Caco-2 (cell line): ENCODE measurements at regions not wholly inside any gene's neighbourhood (a gene's known extent, or its start where the extent isn't known, plus 50 kb on each side); places are given as distances from the start of the nearest gene placed in this dataset.
"Not testable (repeated sequence)": the region's sequence is repeated elsewhere in the genome, so short reads cannot be mapped to it uniquely, and the experiment has no call there.

Experiments used
- BruUV-seq: library from RNA; stranded (reverse); fragments of 400-500 nt; replicated peaks from 2 replicates; lab custom pipeline; 2021; lab: Mats Ljungman, UMichigan
- CTCF ChIA-PET: fragments of 300-600 bp; sonication (Branson Sonifier 250); formaldehyde crosslinking; loops from one replicate; lab custom pipeline; 2022; ENCODE audit warnings: antibody characterized with exemption; lab: Charles Lee
- POLR2A ChIA-PET: fragments of 300-600 bp; sonication (Branson Sonifier 250); formaldehyde crosslinking; loops from one replicate; lab custom pipeline; 2022; ENCODE audit warnings: antibody characterized with exemption; lab: Charles Lee
- DNase-seq, 2 experiments: peaks; one replicate each; pipeline versions ENCODE4 v3.0.0 to v3.0.0-alpha.2; 2020 to 2022
- H3K27me3 ChIP-seq: replicated peaks from 2 replicates; pipeline ENCODE4 v1.6.0; 2011; ENCODE audit warnings: low read length; ENCODE audit not compliant: control insufficient read depth, insufficient read depth
- H3K36me3 ChIP-seq: 2 replicates; pipeline ENCODE4 v1.5.1; 2011; ENCODE audit warnings: low read length; ENCODE audit not compliant: control insufficient read depth, insufficient read depth
- H3K4me1 ChIP-seq: fragments of 250-450 bp; sonication (Bioruptor Pico); 2 replicates; pipeline ENCODE4 v1.5.1; 2020; ENCODE audit warnings: mild to moderate bottlenecking
- H3K4me3 ChIP-seq: 2 replicates; pipeline ENCODE4 v1.5.1; 2011; ENCODE audit warnings: low read depth, mild to moderate bottlenecking, control low read depth, low read length
- H3K9me3 ChIP-seq: fragments of 250-450 bp; sonication (Bioruptor Pico); 2 replicates; pipeline ENCODE4 v1.5.1; 2020; ENCODE audit warnings: mild to moderate bottlenecking, moderate library complexity
- H3K27ac Mint-ChIP-seq: one replicate; pipeline ENCODE4 v1.8.0; 2022; ENCODE audit warnings: mixed read lengths; ENCODE audit not compliant: unreplicated experiment
- H3K27me3 Mint-ChIP-seq: one replicate; pipeline ENCODE4 v1.8.0; 2022; ENCODE audit warnings: mixed read lengths; ENCODE audit not compliant: insufficient read depth, unreplicated experiment
- H3K36me3 Mint-ChIP-seq: one replicate; pipeline ENCODE4 v1.8.0; 2022; ENCODE audit warnings: mild to moderate bottlenecking, mixed read lengths; ENCODE audit not compliant: insufficient read depth, unreplicated experiment
- H3K4me1 Mint-ChIP-seq: one replicate; pipeline ENCODE4 v1.8.0; 2022; ENCODE audit warnings: low read depth, mixed read lengths; ENCODE audit not compliant: unreplicated experiment
- H3K4me3 Mint-ChIP-seq: one replicate; pipeline ENCODE4 v1.8.0; 2022; ENCODE audit warnings: mild to moderate bottlenecking, moderate library complexity, mixed read lengths; ENCODE audit not compliant: unreplicated experiment
- H3K9me3 Mint-ChIP-seq: one replicate; pipeline ENCODE4 v1.8.0; 2022; ENCODE audit warnings: mixed read lengths; ENCODE audit not compliant: unreplicated experiment
- intact Hi-C: fragments of 100-400 bp; cut with micrococcal nuclease; formaldehyde crosslinking; loops from one replicate; pipeline ENCODE4 v1.10.0; 2022; ENCODE audit not compliant: unreplicated experiment
- TF ChIP-seq, protein P1 (sequence below), 2 experiments: fragments of 200-600 bp in 1 of 2; IDR thresholded peaks; 1 replicate in 1 of 2; 2 replicates in 1 of 2; pipeline versions ENCODE4 v1.5.1 to v1.8.0; 2011 to 2022; ENCODE audit warnings: antibody characterized with exemption in 1 of 2, control low read depth in 1 of 2, inconsistent platforms in 1 of 2, low read depth in 1 of 2, low read length in 1 of 2, mild to moderate bottlenecking in 1 of 2, moderate library complexity in 1 of 2; ENCODE audit not compliant: insufficient read depth in 1 of 2, severe bottlenecking in 1 of 2, unreplicated experiment in 1 of 2

GRCh38 chr10:45160271-45160670 is 155.1 kb downstream of the OR13A1 start:
- Histone ChIP-seq H3K4me1 (no peaks in the 10 kb centered on the region), H3K36me3 (no peaks in the 10 kb centered on the region), H3K4me3 (no peak overlapping the region), H3K27me3 (no peaks in the 10 kb centered on the region), H3K9me3 (no peaks in the 10 kb centered on the region)
- H3K9me3 Mint-ChIP-seq: no peaks in the 10 kb centered on the region
- H3K36me3 Mint-ChIP-seq: no peaks in the 10 kb centered on the region
- H3K4me1 Mint-ChIP-seq: no peaks in the 10 kb centered on the region
- H3K27ac Mint-ChIP-seq: no peak overlapping the region
- H3K27me3 Mint-ChIP-seq: peaks cover 22% of the 10 kb centered on the region
- BruUV-seq: no TSS peak
- no peak overlapping the region for H3K4me3 Mint-ChIP-seq
- intact Hi-C loops: no loop called here
- POLR2A ChIA-PET: no interaction called here
- no peak for DNase-seq
- TF ChIP-seq, protein P1, sequence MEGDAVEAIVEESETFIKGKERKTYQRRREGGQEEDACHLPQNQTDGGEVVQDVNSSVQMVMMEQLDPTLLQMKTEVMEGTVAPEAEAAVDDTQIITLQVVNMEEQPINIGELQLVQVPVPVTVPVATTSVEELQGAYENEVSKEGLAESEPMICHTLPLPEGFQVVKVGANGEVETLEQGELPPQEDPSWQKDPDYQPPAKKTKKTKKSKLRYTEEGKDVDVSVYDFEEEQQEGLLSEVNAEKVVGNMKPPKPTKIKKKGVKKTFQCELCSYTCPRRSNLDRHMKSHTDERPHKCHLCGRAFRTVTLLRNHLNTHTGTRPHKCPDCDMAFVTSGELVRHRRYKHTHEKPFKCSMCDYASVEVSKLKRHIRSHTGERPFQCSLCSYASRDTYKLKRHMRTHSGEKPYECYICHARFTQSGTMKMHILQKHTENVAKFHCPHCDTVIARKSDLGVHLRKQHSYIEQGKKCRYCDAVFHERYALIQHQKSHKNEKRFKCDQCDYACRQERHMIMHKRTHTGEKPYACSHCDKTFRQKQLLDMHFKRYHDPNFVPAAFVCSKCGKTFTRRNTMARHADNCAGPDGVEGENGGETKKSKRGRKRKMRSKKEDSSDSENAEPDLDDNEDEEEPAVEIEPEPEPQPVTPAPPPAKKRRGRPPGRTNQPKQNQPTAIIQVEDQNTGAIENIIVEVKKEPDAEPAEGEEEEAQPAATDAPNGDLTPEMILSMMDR (IDR thresholded peaks at IDR 0.05; ENCODE audit: insufficient read depth in 1 of 2, low read depth in 1 of 2, low read length in 1 of 2, severe bottlenecking in 1 of 2, unreplicated experiment in 1 of 2): no peak
- CTCF ChIA-PET: interaction anchor here (0.6 kb wide), 1 partner anchor 301 kb away, joined by 4 read pairs; no protein-coding TSS in a partner anchor

DNA sequence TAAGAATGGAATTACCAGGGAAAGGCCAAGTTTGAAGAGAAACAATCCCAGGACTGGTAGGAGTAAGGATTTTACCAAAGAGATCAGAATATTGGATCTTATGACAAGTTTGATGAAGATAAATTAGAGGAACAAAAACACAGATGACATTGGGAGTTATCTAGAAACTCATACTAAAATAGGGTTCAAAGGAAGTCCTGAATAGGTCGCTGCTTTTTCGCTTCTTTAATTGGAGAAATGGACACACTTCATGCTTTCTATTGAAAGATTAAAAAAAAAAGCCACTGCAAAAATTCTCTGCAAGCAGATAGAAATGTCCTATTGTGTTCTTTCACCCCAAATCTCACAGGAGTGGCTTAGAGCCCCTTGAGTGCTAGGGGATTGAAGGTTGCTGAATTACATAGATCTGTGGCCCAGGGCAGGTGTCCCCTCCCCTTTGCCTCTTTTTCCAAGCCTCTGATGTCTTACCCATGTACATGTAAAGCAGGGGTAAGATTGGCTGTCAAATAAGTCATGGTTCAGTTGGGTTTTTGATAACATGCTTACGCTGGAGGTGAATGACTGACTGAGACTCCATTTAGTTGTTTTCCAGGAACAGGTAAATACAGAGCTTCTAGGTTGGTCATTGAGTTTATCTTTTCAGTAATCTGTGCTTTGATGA is 152.0 kb downstream of the OR13A1 start:
- Mint-ChIP-seq H3K27ac (no peak overlapping the region), H3K4me1 (no peaks in the 10 kb centered on the region), H3K27me3 (peaks cover 14% of the 10 kb centered on the region), H3K4me3 (no peak overlapping the region), H3K36me3 (no peaks in the 10 kb centered on the region), H3K9me3 (no peaks in the 10 kb centered on the region)
- H3K4me3 ChIP-seq: no peak overlapping the region
- TF ChIP-seq, protein P1 (IDR thresholded peaks at IDR 0.05; ENCODE audit: insufficient read depth in 1 of 2, low read depth in 1 of 2, low read length in 1 of 2, severe bottlenecking in 1 of 2, unreplicated experiment in 1 of 2): no peak
- ChIA-PET CTCF (no interaction called here), POLR2A (no interaction called here)
- no peaks in the 10 kb centered on the region for H3K27me3 ChIP-seq
- H3K4me1 ChIP-seq: no peaks in the 10 kb centered on the region
- no peaks in the 10 kb centered on the region; the same call in 1 of the 2 replicates for H3K9me3 ChIP-seq
- intact Hi-C loops: no loop called here
- no TSS peak for BruUV-seq
- no peaks in the 10 kb centered on the region for H3K36me3 ChIP-seq
- DNase-seq: no peak

DNA sequence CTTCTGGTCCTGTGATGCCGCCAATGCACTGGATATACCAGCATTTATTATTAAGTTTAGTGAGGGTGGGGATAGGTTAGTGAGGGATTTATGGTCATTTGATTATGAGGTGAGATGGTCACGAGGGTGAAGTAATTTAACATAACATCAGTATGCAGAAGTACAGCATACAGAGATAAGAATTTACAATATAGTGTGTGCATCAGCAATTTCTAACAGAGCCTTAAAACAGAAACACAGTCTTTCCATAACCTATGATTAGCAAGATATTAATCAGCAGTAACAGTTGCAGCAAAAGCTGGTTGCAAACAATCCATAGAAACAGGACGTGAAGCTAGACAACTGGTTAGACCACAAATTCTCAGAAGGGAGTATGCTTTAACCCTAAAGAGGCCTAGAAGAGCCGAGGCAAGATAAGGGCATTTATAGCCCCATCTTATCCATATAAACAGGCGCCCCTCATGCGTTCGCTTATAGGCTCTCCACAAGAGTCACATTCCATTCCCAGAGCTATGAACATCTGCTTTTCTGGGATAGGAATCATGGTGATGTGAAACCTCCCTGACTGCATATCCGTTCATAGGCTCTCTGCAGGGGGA is 139.8 kb downstream of the OR13A1 start:
- intact Hi-C loops, DNase-seq, H3K4me1 Mint-ChIP-seq, H3K27me3 Mint-ChIP-seq, H3K36me3 Mint-ChIP-seq, BruUV-seq, H3K4me3 Mint-ChIP-seq, H3K4me1 ChIP-seq, H3K9me3 Mint-ChIP-seq, POLR2A ChIA-PET, H3K27ac Mint-ChIP-seq, H3K36me3 ChIP-seq, H3K9me3 ChIP-seq, CTCF ChIA-PET, H3K27me3 ChIP-seq, H3K4me3 ChIP-seq: not testable (repeated sequence)
